NOMO-1 treated with dmso at 0.1 percent for 144 hours (cell line): ENCODE measurements at regions not wholly inside any gene's neighbourhood (a gene's known extent, or its start where the extent isn't known, plus 50 kb on each side); places are given as distances from the start of the nearest gene placed in this dataset.

Experiments
- DNase-seq: peaks from one replicate; lab custom pipeline; 2025; ENCODE audit not compliant: unreplicated experiment; lab: John Stamatoyannopoulos, UW

DNA sequence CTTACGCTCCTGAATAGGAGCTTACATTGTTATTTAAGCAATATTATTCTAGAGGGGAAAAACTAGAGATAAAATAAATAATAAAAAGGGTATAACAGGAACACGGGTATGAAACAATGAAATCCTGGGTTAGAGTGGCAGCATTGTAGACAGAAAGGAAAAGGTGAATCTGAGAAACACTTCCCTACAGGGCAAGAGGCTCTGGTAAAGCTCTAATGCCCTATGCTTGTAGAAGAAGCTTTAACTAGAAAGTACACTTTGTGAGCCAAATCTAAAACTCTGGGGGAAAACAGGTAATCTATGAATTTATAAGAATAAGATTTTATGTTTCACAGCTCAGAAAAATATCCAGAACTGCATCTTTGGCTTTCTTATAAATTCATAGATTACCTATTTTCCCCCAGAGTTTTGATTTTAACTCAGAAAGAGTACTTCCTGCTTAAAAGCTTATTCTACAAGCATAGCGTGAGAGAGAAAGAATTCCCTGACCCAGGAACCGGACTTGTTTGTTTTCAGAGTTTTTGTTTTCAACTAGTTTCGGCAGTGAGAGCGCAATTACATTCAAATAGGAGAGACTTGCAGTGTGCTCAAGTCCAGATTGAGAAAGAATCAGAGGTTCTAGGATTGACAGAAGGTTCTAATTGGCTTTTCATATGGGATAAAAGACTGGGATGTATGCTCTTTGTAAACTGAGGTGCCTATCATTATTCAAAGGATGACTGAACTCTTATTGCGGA, 651.0 kb upstream of the RORB start:
- DNase-seq, result no peak

DNA sequence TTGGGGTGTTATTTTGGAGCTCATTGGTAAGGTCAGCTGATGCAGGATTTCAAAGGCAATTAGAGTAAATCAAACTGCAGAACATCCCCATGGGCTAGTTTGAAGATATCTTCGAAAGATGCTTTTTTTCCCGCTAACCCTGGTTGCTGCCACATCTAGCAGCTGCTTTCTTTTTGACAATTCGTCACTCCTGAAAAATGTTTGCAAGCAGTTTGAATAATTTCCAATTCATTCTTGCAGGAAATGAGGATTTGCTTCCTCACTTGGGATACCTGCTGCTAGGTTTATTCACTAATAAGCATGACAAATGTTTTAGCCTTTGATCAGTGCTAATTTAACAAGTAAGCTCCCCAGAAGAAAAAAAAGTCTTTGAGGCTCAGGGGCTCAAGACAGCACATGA, 649.6 kb upstream of the RORB start:
- no peak for DNase-seq

DNA sequence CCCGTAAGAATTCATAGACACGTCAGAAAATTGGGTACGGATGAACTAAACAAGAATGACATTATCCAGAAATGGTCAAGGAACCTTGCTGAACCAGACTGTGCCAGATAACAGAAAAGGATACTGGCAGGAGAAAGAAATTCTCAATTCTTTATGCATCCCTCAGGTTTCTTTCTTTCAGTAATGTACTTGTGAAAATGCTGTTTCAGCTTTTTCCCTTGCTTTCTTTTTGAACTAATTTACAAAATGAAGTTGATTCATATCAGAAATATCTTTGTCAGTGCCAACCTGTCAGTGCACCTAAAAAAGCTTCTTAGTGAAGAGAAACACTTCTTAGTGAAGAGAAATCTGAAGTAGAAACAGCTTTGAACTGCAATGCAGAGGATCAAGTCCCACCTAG, 643.6 kb upstream of the RORB start:
- DNase-seq, result no peak

DNA sequence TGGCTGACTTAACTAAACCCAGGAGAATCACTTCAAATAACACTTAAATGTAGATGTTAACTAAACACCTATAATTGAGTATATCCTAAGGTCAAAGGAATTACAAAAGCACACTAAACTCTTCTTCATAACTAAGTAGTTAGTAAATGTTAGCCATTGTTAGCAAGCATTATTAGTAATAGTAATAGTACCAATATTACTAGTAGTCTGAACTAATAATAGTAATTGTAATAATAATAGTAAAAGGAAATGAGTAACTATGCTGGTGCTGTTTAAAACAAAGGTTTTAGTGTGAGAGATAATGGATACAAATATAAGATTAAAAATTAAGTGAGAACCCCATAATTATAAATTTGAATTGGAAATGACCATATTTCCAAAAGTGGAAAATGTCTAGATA, 641.9 kb upstream of the RORB start:
- no peak for DNase-seq

DNA sequence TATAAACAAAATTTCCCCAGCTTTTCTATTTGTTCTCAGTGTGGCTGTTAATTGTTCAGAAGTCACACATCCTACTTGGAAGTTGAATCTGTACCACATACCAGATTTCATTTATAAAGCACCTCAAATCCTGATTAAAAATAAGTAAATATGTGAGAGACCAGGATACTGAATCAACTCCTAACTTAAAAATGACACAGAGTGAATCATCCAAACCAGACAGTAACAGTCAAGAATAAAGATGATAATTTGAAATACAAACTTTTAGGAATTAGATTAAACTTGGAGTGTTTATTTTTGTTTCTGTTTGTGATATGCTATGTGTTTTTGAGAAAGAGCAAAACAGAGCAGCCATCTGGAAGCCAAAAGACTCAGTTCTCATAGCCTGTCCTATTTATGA, 633.2 kb upstream of the RORB start:
- no peak for DNase-seq

DNA sequence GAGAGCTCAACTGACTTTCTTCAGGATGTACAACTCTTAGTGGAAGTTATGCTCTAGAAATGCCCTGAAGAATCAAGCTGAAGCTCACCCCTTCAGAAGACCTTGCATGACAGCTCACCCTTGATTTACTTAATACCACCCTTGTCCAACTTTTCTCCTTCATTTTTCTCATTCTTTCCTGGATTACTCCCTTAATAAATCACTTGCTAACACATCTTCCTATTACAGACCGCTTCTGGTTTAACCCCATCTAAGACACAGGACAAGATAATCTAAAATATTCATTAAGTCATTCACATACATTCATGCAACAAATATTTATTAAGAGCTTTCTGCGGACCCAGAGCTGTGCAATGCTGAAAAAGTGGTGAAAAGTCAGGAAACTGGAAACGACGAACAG, 630.7 kb upstream of the RORB start:
- DNase-seq, result no peak

DNA sequence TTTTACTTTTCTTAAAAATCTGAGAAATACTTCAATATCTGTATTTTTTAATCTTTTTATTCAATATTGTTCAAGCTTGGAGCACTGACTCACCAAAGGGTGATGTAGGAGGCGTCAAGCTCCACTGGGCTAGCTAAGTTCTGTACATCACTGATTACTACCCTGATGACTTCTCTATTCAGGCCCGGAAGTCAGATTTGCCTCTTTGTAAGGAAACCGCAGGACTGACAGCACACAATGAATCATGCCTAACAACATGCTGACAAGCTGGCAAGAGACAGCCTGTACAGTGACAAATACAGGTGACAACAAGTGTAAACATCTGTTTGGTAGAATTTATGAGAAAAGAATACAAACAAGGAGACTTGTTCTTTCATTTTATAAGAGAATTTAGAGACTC, 627.9 kb upstream of the RORB start:
- DNase-seq, result peak; percentile 21

DNA sequence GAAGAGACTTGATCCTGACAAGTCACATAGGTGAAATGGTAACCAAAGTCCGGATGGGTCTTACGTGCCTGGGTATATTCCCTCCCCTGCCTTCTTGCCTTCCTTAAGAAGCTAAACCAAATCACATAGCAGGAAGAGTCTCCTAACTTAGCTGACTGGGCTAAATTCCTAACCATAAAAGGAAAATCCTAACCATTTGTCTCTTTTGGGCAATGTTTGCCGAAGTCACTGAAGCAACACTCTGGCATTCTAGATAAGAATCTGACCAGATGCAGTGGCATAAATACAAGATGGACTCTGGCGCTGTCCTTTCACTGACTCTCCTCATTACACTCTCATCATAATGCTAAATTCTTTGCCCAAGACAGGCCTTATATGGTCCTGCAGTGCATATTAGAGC, 625.5 kb upstream of the RORB start:
- DNase-seq, result no peak

DNA sequence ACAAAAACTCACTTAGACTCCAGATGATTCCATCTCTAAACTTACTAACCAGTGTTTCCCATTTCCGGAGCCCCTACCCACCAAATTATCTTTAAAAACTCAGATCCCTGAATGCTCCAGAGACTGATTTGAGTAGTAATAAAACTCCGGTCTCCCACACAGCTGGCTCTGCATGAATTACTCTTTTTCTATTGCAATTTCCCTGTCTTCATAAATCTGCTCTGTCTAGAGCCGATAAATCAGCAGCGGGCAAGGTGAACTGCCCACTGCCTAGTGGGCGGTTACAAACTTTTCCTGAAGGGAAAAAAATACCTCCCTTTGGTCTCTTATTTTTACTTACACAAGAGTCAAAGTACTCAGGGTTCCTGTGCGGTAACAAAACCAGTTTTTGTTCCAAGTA, 624.4 kb upstream of the RORB start:
- DNase-seq, result no peak

DNA sequence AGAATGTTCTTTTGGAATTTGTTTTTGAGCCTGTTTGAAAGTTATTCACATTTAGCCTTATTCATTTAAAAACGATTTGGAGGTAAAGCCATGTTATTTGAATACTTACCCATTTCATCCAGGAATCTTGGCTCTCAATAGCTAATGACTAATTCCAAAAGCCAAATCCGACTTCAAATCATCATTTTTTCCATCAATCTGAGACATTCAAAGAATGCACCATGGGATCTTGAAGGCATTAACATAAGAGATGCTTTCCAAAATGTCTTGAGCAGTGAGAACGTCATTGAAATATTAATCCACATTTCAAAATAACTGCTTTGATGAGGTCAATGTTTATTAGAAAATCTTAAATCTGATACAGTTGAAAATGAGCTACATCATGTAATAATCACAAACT, 617.0 kb upstream of the RORB start:
- DNase-seq, result no peak

DNA sequence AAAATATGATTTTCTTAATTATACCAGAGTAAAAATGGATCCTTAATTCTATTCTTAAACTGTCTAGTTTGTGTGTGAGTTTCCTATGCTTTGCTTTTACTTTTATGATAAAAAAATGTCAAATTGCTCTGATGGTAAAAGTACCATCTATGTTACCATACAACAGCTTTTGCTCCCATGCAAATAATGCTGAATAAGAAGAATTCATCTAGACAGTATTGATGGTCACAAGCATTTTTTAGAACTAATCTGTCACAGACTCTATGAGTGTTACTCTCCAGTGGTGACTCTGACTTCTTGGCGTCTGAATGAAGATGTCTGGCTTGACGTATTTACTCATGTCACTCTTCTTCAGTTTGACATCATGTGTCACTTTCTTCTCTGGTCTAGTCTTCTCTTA, 608.1 kb upstream of the RORB start:
- DNase-seq, result no peak

DNA sequence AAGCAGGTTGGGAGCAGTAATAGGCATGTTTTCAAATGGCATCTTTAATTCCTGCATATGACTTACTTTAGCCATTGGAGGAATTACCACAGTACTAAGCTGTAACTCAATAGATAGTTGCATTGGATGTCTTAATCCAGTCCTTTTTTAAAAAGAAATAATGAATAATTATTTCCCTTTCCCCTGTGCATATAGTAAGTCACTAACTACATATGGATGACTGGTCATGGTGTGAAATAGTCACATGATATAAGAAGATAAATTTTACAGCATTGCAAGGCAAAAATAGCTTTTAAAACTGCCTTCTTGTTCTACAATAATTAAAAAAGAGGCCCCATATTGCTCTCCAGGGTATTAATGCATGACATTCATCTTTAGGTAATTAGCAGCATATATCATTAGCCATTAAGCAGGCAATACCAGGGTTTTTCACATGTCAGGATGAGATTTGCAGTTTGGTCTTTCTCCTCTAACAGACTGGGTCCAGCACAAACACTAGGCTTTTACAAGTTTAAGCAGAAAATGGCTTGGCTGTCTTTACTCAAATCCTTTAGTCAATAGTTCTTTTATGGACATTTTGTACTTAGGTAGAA, 606.4 kb upstream of the RORB start:
- no peak for DNase-seq

DNA sequence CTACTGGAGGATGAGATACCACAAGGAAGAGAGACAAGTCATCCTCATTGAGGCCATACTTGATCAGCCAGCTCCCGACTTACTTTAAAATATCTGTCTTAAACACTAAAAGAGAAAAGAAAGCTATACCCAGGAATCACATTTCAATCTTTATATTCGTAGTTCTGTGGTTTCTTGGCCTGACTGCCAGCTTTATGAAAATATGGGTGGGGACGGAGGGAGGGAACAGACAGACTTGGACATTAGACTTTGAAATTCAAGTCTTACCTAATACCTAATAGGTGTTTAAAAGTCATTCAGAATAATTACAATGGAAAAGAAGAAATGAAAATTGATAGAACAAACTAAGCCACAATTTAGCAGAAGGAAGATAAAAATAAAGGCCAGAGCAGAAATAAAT, 604.8 kb upstream of the RORB start:
- no peak for DNase-seq

DNA sequence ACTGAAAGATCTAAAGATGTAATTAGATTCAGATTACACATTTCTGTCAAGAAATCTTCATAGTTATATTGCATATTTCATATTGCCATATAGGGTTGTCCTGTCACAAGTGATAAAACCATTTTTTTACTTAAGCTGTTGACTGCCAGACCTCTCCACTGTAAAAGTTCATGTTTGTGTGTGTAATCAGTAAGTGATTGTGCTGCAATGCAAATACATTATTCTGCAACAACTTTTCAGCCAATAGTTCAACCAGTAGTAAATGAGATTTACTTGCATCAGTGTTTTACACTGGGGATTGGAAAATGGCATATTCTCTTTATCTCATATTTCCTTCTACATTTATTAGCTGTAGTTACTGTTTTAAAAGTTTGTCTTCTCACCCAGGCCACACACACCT, 603.9 kb upstream of the RORB start:
- no peak for DNase-seq

DNA sequence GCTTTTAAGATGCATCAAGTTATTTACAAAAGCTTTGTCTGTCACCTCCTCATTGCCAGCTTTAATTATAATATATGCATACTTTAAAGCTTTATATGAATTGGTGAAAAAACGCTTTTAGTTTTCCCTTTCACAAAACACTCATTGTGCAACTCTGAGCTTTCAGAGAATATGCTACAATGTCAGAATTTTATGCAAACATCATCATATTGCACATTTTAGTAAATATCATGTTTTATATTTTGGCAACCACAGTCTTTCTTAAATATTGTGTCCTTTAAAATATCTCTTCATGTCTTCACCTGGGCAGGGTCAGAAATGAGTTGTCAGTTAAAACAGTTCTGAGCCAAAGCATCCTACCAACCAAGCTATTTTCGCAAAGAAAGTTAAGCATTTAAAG, 601.1 kb upstream of the RORB start:
- no peak for DNase-seq

DNA sequence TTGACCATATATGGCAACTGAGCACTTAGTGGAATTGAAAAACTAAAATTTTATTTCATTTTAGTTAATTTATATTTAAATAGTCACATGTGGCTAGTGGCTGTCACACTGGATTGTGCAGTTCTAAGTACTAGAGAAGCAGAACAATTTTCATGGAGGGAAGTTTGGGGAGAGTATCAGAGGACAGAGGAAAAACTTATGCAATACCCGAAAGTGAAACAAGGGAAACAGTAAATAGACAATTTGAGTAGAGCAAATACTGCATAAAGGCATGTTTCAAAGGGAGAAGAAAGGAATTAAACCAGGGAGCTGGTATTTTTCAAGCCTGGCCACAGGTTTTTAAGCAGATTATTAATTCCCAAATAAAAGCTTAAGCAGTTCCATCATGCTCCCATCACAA, 590.5 kb upstream of the RORB start:
- DNase-seq, result no peak

DNA sequence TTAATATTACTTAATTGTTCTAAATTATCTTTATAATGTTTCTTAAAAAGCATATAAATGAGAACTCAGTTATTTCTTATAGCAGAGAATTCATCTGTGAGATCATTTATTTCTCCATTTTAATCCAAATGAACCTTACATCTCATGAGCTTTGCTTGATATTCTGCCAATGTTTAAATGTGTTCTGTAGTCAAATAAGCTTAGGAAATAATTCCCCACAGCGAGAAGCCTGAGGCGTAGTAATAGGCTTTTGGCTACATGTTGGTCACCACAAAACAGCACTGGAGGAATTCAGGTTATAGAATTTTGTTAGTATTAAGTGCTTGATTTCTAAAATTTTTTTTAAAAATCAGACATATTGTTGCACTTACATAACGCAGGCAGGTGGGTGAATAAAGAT, 585.3 kb upstream of the RORB start:
- no peak for DNase-seq

DNA sequence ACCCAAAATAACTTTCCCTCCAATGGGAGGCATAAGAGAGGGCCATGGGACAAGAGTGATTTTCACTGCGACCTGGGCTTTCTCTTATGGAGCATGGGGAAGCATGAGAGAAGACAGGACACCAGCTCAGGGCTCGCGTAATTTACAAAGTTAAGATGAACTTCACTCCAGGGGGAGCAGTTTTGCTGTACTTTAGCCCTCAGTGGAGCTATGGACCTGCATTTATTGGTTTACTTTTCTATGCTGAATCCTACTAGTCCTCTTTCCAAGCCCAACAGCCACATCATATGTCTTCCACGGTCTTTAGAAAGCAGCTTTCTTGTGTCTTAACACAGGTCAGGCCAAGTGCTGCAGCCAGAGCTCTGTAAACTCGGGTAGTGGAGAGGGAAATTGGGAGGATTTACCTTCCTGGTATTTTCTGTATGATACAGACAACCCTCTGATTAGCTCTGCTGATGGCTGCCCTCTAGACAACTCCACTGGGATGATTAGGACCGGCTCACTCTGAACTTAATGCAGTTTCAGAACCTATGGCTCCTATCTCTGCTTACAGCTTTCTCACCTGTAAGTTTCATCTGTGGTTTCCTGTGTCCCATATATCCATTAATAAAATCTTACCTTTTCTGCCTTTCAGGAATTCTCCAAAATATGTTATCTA, 581.0 kb upstream of the RORB start:
- DNase-seq, result no peak

DNA sequence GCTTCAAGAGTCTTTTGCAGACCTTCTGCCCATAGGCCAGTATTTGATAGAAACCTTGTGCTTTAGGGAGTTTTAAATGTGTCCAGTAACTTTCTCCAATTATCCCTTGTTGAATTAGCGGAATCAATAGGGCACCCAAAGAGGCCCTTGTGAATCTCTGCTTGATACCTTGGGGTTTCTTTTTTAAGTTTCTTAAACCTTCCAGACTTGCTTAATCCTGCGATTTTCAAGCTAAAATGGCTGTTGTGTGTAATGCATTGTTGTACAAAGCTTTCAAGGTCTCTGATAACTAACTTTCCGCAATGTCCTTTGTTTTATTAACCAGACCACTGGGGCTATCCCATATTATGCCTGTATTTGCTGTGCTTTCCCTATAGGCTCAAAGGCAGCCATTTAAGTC, 577.4 kb upstream of the RORB start:
- no peak for DNase-seq

DNA sequence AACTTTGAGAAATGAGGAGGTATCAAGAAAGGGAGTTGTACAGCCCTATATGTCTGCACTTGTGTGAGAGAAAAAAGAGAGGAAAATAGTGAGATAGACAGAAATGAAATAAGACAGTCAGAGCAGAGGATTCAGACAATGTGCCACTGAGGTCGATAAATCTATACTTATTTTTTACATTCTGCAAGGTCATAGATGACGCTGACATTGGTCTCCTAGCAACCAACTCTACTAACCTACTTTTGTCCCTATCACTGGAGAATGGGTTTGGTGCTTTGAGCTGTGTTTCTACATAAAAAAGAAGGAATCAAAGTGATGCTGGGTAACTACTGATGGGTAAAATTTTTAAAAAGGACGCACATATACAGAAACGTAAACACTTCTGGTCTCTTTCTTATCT, 573.3 kb upstream of the RORB start:
- DNase-seq, result no peak

DNA sequence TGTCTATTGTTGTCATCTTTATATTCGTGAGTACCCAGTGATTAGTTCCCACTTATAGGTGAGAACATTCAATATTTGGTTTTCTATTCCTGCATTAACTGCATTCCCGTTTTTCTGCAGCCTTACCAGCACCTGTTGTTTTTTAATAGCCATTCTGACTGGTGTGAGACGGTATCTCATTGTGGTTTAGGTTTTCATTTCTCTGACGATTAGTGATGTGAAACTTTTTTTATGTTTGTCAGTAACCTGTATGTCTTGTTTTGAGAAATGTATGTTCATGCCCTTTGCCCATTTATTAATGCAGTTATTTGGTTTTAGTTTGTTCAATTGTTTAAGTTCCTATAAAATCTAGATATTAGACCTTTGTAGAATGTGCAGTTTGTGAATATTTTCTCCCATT, 546.0 kb upstream of the RORB start:
- no peak for DNase-seq

DNA sequence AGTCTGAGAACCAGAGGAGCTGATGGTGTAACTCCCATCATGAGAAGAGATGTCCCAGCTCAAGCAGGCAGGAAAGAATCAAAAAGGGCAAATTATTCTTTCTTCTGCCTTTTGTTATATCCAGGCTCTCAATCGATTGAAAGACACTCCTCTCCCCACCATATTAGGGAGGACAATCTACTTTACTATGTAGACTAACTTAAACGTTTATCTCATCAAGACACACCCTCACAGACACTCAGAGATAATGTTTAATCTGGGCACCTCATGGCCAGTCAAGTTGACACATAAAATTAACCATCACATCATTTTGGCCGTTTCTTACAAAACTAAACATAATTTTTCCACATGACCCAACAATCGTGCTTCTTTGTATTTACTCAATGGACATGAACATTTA, 534.3 kb upstream of the RORB start:
- no peak for DNase-seq

DNA sequence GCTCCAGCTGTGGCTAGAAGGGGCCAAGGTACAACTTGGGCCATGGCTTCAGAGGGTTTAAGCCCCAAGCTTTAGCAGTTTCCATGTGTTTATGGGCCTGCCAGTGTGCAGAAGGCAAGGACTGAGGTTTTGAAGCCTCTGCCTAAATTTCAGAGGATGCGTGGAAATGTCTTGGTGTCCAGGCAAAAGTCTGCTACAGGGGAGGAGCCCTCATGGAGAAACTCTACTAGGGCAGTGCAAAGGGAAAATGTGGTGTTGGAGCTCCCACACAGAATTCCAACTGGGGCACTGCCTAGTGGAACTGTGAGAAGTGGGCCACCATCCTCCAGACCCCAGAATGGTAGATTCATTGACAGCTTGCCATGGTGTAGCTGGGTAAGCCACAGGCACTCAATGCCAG, 527.2 kb upstream of the RORB start:
- no peak for DNase-seq
